Left ventricle myocardium inferior (tissue), 1 donor: ENCODE measurements at regions not wholly inside any gene's neighbourhood (a gene's known extent, or its start where the extent isn't known, plus 50 kb on each side); places are given as distances from the start of the nearest gene placed in this dataset.

ENCODE experiments used
- DNase-seq: peaks from one replicate; pipeline ENCODE4 v3.0.0-alpha.2; 2020
- H3K27ac ChIP-seq: fragments of 200-600 bp; replicated peaks from 2 replicates; pipeline ENCODE4 v1.8.0; 2021
- H3K27me3 ChIP-seq: fragments of 200-600 bp; 2 replicates; pipeline ENCODE4 v1.8.0; 2021; ENCODE audit warnings: low read depth
- H3K36me3 ChIP-seq: fragments of 200-600 bp; 2 replicates; pipeline ENCODE4 v1.8.0; 2021
- H3K4me1 ChIP-seq: fragments of 200-600 bp; 2 replicates; pipeline ENCODE4 v1.8.0; 2021
- H3K4me3 ChIP-seq: fragments of 200-600 bp; 2 replicates; pipeline ENCODE4 v1.8.0; 2021; ENCODE audit warnings: mild to moderate bottlenecking, moderate library complexity
- H3K9me3 ChIP-seq: fragments of 200-600 bp; replicated peaks from 2 replicates; pipeline ENCODE4 v1.8.0; 2021
- CTCF ChIP-seq: fragments of 200-600 bp; IDR thresholded peaks from 2 replicates; pipeline ENCODE4 v1.8.0; 2021; ENCODE audit warnings: antibody characterized with exemption, mild to moderate bottlenecking, borderline replicate concordance
- intact Hi-C: fragments of 100-400 bp; cut with micrococcal nuclease; formaldehyde crosslinking; loops from one replicate; pipeline ENCODE4 v1.11.0; 2022
- donor health status: DM: no; HTN: yes; CAD: no; lungs with severe emphysema.

- Histone ChIP-seq H3K27ac (no peak overlapping the region), H3K4me1 (peaks cover 2% of the 10 kb centered on the region), H3K36me3 (no peaks in the 10 kb centered on the region), H3K4me3 (no peak overlapping the region), H3K9me3 (no peaks in the 10 kb centered on the region), H3K27me3 (no peaks in the 10 kb centered on the region)
- DNase-seq = no peak
- no peak for TF ChIP-seq CTCF
- intact Hi-C loops = no loop called here
Measured at GRCh38 chr12:58069268-58069963, 128.0 kb downstream of the ATP23 start.

DNA sequence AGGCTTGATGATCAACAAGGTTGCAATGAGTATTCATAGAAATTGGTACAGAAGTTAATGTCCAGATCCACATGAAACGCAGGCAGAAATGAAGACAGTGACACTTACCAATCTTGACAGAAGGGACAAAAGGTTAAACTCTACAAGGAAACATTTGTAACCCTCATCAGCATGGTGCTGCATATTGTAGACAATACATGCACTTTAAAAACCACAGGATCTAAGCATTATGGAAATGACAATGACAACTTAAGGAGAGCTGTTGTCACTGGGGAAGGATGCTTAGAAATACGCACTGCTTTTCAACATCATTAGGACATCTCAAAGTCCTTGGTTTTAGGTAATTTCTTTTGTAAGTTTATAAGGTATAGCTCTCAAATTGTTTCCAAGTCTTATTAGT lies 130.6 kb downstream of the ATP23 start:
- peaks cover 2% of the 10 kb centered on the region for H3K4me1 ChIP-seq
- no peak for DNase-seq
- intact Hi-C loops = no loop called here
- H3K4me3 ChIP-seq = no peak overlapping the region
- H3K27ac ChIP-seq = no peak overlapping the region
- no peak for TF ChIP-seq CTCF
- H3K36me3 ChIP-seq = no peaks in the 10 kb centered on the region
- no peaks in the 10 kb centered on the region for H3K9me3 ChIP-seq
- H3K27me3 ChIP-seq = no peaks in the 10 kb centered on the region

DNA sequence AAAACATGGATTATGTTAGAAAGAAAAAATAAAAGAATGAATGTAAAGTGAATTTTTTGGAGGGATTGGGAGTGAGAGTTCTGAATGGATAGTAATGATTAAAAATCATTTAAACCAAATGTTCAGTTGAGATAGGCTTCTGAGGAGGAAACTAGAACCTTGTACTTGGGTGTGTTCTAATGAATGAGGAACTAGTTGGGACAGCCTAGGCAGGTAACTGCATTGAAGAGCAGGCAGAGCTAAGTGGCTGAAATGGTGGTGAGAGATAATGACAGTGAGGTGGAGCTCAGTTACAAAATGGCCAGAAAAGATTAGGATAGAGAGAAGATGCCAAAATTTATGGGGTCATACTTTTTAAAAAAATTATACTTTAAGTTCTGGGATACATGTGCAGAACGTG lies 132.9 kb downstream of the ATP23 start:
- no peak overlapping the region for H3K27ac ChIP-seq
- H3K4me3 ChIP-seq = no peak overlapping the region
- TF ChIP-seq CTCF = no peak
- H3K9me3 ChIP-seq = no peaks in the 10 kb centered on the region
- no peaks in the 10 kb centered on the region for H3K27me3 ChIP-seq
- no peak for DNase-seq
- H3K4me1 ChIP-seq = peaks cover 2% of the 10 kb centered on the region
- no peaks in the 10 kb centered on the region for H3K36me3 ChIP-seq
- intact Hi-C loops = no loop called here

DNA sequence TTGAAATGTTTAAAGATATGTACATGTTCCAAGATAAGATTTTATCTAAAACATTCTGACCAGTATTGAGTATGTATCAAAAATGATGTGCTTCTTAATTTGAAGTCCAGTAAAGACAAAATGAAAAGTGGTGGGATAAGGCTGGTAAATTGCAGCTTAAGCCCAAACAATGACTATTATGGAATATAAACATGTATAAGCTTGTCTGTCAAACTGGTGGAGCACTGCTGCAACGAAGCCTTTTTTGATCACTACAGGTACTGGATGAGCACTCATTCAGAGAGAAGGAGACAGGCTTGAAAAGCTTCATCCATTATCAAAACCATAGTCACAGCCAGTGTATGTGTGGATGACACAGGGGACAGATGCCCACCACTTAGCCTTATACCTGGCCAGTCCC lies 138.4 kb downstream of the ATP23 start:
- Histone ChIP-seq H3K36me3 (no peaks in the 10 kb centered on the region), H3K27me3 (no peaks in the 10 kb centered on the region), H3K27ac (no peak overlapping the region), H3K4me1 (no peaks in the 10 kb centered on the region), H3K4me3 (no peak overlapping the region), H3K9me3 (no peaks in the 10 kb centered on the region)
- DNase-seq = no peak
- no peak for TF ChIP-seq CTCF
- intact Hi-C loops = no loop called here

DNA sequence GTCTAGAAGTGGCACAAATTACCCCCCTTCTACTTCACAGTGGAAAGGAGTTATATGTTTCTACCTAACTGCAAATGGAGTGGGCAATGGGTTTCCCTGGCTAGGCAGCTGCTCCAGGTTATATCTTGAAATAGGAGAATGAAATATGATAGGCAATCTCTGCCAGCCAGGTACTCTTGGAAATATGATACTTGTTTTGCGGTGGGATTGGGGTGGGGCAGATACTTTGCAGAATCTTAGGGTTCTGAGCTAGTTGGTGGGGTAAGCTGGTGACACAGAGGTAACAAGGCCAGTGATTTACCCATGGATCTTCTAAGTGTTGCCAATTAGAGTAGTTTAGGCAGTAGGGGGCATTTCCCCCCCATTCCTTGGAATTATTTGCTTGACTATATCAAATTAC lies 140.1 kb downstream of the ATP23 start:
- intact Hi-C loops = no loop called here
- no peaks in the 10 kb centered on the region for H3K36me3 ChIP-seq
- DNase-seq = no peak

More for the DNA sequence above, 140.1 kb downstream of the ATP23 start:
- Histone ChIP-seq H3K27me3 (no peaks in the 10 kb centered on the region), H3K4me3 (no peak overlapping the region), H3K27ac (no peak overlapping the region), H3K4me1 (peaks cover 8% of the 10 kb centered on the region), H3K9me3 (no peaks in the 10 kb centered on the region)
- no peak for TF ChIP-seq CTCF
